ENCODE measurements at regions not wholly inside any gene's neighbourhood (a gene's known extent, or its start where the extent isn't known, plus 50 kb on each side); places are given as distances from the start of the nearest gene placed in this dataset.

DNA sequence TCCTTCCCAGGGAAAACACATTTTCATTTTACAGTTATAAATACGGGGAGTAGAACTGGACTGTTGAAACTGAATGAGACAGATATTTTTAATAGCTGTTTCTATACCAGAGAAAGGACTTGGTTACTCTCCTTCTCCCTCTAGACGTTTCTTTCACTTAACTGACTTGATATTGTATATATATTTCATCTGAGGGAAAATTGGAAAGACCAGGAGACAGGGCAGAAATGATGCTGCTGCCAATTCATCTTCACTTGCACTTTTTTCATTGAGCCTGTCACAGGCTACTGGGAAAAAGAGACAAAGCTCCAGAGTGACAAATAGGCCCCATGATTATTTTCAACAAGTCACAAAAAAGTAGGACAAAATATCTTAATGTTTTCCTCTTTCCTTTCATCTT lies 636.0 kb upstream of the TPK1 start:
- peaks cover 90% of the 10 kb centered on the region for H3K9me3 Mint-ChIP-seq
- H3K36me3 Mint-ChIP-seq (ENCODE audit: low read depth): peaks cover 9% of the 10 kb centered on the region; the same call in 1 of the 3 replicates
- H3K36me3 ChIP-seq (ENCODE audit: insufficient read depth): peaks cover 3% of the 10 kb centered on the region; the same call in 1 of the 2 replicates
- no peak overlapping the region for H3K4me3 ChIP-seq
- DNase-seq (ENCODE audit: low spot score) (no peak), ATAC-seq (no peak)
- H3K27me3 Mint-ChIP-seq (ENCODE audit: insufficient read depth, low read depth, poor library complexity): peaks cover 5% of the 10 kb centered on the region
- H3K4me3 Mint-ChIP-seq: no peak overlapping the region
- H4K20me1 ChIP-seq (replicated peaks; ENCODE audit: insufficient read depth): no peaks in the 10 kb centered on the region
- no peaks in the 10 kb centered on the region for H3K27me3 ChIP-seq (ENCODE audit: insufficient read depth)
- no peaks in the 10 kb centered on the region for H3K4me1 Mint-ChIP-seq
- no peak overlapping the region for H3K4me2 ChIP-seq
- no peak overlapping the region for H3K27ac ChIP-seq (ENCODE audit: low read depth)
- H3F3A ChIP-seq (replicated peaks; ENCODE audit: low read depth): no peaks in the 10 kb centered on the region
- H3K4me1 ChIP-seq (ENCODE audit: insufficient read depth): no peaks in the 10 kb centered on the region
- no peaks in the 10 kb centered on the region for H3K9me2 ChIP-seq (ENCODE audit: insufficient read depth)
- H3K27ac Mint-ChIP-seq: no peak overlapping the region
- no peak overlapping the region for H2AFZ ChIP-seq
- TF ChIP-seq CREB1 (CRISPR knock-in tag; IDR thresholded peaks at IDR 0.05; ENCODE audit: low read depth) (no peak), ZNF331 (CRISPR knock-in tag; IDR thresholded peaks at IDR 0.05; ENCODE audit: low read depth) (no peak), EZH2phosphoT487 (IDR thresholded peaks at IDR 0.05; ENCODE audit: unreplicated experiment) (no peak), NANOG (IDR thresholded peaks at IDR 0.05; ENCODE audit: borderline replicate concordance) (no peak), EZH2 (IDR thresholded peaks at IDR 0.05; ENCODE audit: low read depth, unreplicated experiment) (no peak), JUNB (IDR thresholded peaks at IDR 0.05; ENCODE audit: unreplicated experiment) (no peak), POLR2AphosphoS5 (IDR thresholded peaks at IDR 0.05; ENCODE audit: low read depth) (no peak)
- TF ChIP-seq, protein P1, sequence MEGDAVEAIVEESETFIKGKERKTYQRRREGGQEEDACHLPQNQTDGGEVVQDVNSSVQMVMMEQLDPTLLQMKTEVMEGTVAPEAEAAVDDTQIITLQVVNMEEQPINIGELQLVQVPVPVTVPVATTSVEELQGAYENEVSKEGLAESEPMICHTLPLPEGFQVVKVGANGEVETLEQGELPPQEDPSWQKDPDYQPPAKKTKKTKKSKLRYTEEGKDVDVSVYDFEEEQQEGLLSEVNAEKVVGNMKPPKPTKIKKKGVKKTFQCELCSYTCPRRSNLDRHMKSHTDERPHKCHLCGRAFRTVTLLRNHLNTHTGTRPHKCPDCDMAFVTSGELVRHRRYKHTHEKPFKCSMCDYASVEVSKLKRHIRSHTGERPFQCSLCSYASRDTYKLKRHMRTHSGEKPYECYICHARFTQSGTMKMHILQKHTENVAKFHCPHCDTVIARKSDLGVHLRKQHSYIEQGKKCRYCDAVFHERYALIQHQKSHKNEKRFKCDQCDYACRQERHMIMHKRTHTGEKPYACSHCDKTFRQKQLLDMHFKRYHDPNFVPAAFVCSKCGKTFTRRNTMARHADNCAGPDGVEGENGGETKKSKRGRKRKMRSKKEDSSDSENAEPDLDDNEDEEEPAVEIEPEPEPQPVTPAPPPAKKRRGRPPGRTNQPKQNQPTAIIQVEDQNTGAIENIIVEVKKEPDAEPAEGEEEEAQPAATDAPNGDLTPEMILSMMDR (conservative IDR thresholded peaks at IDR 0.05; ENCODE audit: low read depth in 2 of 2): no peak
- TF ChIP-seq, protein P2, sequence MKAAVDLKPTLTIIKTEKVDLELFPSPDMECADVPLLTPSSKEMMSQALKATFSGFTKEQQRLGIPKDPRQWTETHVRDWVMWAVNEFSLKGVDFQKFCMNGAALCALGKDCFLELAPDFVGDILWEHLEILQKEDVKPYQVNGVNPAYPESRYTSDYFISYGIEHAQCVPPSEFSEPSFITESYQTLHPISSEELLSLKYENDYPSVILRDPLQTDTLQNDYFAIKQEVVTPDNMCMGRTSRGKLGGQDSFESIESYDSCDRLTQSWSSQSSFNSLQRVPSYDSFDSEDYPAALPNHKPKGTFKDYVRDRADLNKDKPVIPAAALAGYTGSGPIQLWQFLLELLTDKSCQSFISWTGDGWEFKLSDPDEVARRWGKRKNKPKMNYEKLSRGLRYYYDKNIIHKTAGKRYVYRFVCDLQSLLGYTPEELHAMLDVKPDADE (IDR thresholded peaks at IDR 0.05): no peak
- TF ChIP-seq, protein P3, sequence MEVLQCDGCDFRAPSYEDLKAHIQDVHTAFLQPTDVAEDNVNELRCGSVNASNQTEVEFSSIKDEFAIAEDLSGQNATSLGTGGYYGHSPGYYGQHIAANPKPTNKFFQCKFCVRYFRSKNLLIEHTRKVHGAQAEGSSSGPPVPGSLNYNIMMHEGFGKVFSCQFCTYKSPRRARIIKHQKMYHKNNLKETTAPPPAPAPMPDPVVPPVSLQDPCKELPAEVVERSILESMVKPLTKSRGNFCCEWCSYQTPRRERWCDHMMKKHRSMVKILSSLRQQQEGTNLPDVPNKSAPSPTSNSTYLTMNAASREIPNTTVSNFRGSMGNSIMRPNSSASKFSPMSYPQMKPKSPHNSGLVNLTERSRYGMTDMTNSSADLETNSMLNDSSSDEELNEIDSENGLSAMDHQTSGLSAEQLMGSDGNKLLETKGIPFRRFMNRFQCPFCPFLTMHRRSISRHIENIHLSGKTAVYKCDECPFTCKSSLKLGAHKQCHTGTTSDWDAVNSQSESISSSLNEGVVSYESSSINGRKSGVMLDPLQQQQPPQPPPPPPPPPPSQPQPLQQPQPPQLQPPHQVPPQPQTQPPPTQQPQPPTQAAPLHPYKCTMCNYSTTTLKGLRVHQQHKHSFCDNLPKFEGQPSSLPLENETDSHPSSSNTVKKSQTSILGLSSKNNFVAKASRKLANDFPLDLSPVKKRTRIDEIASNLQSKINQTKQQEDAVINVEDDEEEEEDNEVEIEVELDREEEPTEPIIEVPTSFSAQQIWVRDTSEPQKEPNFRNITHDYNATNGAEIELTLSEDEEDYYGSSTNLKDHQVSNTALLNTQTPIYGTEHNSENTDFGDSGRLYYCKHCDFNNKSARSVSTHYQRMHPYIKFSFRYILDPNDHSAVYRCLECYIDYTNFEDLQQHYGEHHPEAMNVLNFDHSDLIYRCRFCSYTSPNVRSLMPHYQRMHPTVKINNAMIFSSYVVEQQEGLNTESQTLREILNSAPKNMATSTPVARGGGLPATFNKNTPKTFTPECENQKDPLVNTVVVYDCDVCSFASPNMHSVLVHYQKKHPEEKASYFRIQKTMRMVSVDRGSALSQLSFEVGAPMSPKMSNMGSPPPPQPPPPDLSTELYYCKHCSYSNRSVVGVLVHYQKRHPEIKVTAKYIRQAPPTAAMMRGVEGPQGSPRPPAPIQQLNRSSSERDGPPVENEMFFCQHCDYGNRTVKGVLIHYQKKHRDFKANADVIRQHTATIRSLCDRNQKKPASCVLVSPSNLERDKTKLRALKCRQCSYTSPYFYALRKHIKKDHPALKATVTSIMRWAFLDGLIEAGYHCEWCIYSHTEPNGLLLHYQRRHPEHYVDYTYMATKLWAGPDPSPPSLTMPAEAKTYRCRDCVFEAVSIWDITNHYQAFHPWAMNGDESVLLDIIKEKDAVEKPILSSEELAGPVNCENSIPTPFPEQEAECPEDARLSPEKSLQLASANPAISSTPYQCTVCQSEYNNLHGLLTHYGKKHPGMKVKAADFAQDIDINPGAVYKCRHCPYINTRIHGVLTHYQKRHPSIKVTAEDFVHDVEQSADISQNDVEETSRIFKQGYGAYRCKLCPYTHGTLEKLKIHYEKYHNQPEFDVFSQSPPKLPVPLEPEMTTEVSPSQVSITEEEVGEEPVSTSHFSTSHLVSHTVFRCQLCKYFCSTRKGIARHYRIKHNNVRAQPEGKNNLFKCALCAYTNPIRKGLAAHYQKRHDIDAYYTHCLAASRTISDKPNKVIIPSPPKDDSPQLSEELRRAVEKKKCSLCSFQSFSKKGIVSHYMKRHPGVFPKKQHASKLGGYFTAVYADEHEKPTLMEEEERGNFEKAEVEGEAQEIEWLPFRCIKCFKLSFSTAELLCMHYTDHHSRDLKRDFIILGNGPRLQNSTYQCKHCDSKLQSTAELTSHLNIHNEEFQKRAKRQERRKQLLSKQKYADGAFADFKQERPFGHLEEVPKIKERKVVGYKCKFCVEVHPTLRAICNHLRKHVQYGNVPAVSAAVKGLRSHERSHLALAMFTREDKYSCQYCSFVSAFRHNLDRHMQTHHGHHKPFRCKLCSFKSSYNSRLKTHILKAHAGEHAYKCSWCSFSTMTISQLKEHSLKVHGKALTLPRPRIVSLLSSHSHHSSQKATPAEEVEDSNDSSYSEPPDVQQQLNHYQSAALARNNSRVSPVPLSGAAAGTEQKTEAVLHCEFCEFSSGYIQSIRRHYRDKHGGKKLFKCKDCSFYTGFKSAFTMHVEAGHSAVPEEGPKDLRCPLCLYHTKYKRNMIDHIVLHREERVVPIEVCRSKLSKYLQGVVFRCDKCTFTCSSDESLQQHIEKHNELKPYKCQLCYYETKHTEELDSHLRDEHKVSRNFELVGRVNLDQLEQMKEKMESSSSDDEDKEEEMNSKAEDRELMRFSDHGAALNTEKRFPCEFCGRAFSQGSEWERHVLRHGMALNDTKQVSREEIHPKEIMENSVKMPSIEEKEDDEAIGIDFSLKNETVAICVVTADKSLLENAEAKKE (CRISPR knock-in tag; IDR thresholded peaks at IDR 0.05): no peak
- TF ChIP-seq, protein P4, sequence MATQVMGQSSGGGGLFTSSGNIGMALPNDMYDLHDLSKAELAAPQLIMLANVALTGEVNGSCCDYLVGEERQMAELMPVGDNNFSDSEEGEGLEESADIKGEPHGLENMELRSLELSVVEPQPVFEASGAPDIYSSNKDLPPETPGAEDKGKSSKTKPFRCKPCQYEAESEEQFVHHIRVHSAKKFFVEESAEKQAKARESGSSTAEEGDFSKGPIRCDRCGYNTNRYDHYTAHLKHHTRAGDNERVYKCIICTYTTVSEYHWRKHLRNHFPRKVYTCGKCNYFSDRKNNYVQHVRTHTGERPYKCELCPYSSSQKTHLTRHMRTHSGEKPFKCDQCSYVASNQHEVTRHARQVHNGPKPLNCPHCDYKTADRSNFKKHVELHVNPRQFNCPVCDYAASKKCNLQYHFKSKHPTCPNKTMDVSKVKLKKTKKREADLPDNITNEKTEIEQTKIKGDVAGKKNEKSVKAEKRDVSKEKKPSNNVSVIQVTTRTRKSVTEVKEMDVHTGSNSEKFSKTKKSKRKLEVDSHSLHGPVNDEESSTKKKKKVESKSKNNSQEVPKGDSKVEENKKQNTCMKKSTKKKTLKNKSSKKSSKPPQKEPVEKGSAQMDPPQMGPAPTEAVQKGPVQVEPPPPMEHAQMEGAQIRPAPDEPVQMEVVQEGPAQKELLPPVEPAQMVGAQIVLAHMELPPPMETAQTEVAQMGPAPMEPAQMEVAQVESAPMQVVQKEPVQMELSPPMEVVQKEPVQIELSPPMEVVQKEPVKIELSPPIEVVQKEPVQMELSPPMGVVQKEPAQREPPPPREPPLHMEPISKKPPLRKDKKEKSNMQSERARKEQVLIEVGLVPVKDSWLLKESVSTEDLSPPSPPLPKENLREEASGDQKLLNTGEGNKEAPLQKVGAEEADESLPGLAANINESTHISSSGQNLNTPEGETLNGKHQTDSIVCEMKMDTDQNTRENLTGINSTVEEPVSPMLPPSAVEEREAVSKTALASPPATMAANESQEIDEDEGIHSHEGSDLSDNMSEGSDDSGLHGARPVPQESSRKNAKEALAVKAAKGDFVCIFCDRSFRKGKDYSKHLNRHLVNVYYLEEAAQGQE (IDR thresholded peaks at IDR 0.05; ENCODE audit: unreplicated experiment): no peak
- no peaks in the 10 kb centered on the region for H3K79me2 ChIP-seq (replicated peaks; ENCODE audit: insufficient read depth)

All from GM23338 (cell line).